Activated B cell treated with CpG ODN at 0.5 μM for 24 hours (primary cell): ENCODE measurements at regions not wholly inside any gene's neighbourhood (a gene's known extent, or its start where the extent isn't known, plus 50 kb on each side); places are given as distances from the start of the nearest gene placed in this dataset.

ENCODE experiments used
- ATAC-seq: fragments of 200-7000 bp; cut with Tn5 transposase; one replicate; pipeline ENCODE4 v1.10.0; 2021; ENCODE audit warnings: low read depth, mild to moderate bottlenecking, moderate library complexity
- CTCF ChIA-PET: fragments of 350-600 bp; sonication (Branson Sonifier 250); formaldehyde crosslinking; loops from one replicate; lab custom pipeline; 2021; ENCODE audit warnings: antibody characterized with exemption; lab: Charles Lee
- POLR2A ChIA-PET: fragments of 350-600 bp; sonication (Branson Sonifier 250); formaldehyde crosslinking; loops from one replicate; lab custom pipeline; 2021; ENCODE audit warnings: antibody characterized with exemption; lab: Charles Lee
- DNase-seq: peaks from one replicate; pipeline ENCODE4 v3.0.0; 2022
- H3K27ac Mint-ChIP-seq: one replicate; pipeline ENCODE4 v1.8.0; 2020; ENCODE audit warnings: mixed read lengths
- H3K27me3 Mint-ChIP-seq: one replicate; pipeline ENCODE4 v1.8.0; 2021; ENCODE audit warnings: mixed read lengths
- H3K36me3 Mint-ChIP-seq: one replicate; pipeline ENCODE4 v1.8.0; 2021; ENCODE audit warnings: low read depth, mixed read lengths
- H3K4me1 Mint-ChIP-seq: one replicate; pipeline ENCODE4 v1.8.0; 2021; ENCODE audit warnings: mixed read lengths
- H3K4me3 Mint-ChIP-seq: one replicate; pipeline ENCODE4 v1.8.0; 2020; ENCODE audit warnings: mild to moderate bottlenecking, mixed read lengths
- H3K9me3 Mint-ChIP-seq: one replicate; pipeline ENCODE4 v1.8.0; 2020; ENCODE audit warnings: mixed read lengths
- intact Hi-C: fragments of 100-400 bp; cut with micrococcal nuclease; formaldehyde crosslinking; loops from one replicate; pipeline ENCODE4 v1.15.1; 2024
- TF ChIP-seq, protein P1 (sequence below): fragments of 200-600 bp; IDR thresholded peaks from one replicate; pipeline ENCODE4 v1.8.0; 2022; ENCODE audit warnings: antibody characterized with exemption, mild to moderate bottlenecking

GRCh38 chr14:30427846-30428245 is 131.1 kb upstream of the G2E3 start:
- H3K4me3 Mint-ChIP-seq, result no peak overlapping the region
- ATAC-seq (no peak), DNase-seq (no peak)
- intact Hi-C loops, result no loop called here
- H3K4me1 Mint-ChIP-seq, result no peaks in the 10 kb centered on the region
- CTCF ChIA-PET, result no interaction called here
- H3K27ac Mint-ChIP-seq, result no peak overlapping the region
- POLR2A ChIA-PET, result no interaction called here
- no peaks in the 10 kb centered on the region for H3K27me3 Mint-ChIP-seq
- H3K36me3 Mint-ChIP-seq, result no peaks in the 10 kb centered on the region
- no peaks in the 10 kb centered on the region for H3K9me3 Mint-ChIP-seq
- TF ChIP-seq, protein P1, sequence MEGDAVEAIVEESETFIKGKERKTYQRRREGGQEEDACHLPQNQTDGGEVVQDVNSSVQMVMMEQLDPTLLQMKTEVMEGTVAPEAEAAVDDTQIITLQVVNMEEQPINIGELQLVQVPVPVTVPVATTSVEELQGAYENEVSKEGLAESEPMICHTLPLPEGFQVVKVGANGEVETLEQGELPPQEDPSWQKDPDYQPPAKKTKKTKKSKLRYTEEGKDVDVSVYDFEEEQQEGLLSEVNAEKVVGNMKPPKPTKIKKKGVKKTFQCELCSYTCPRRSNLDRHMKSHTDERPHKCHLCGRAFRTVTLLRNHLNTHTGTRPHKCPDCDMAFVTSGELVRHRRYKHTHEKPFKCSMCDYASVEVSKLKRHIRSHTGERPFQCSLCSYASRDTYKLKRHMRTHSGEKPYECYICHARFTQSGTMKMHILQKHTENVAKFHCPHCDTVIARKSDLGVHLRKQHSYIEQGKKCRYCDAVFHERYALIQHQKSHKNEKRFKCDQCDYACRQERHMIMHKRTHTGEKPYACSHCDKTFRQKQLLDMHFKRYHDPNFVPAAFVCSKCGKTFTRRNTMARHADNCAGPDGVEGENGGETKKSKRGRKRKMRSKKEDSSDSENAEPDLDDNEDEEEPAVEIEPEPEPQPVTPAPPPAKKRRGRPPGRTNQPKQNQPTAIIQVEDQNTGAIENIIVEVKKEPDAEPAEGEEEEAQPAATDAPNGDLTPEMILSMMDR, result no peak

GRCh38 chr14:30431552-30431951 is 127.4 kb upstream of the G2E3 start:
- DNase-seq (no peak), ATAC-seq (no peak)
- H3K27me3 Mint-ChIP-seq, result no peaks in the 10 kb centered on the region
- no peaks in the 10 kb centered on the region for H3K36me3 Mint-ChIP-seq
- H3K4me3 Mint-ChIP-seq, result no peak overlapping the region
- intact Hi-C loops, result no loop called here
- H3K4me1 Mint-ChIP-seq, result no peaks in the 10 kb centered on the region
- H3K27ac Mint-ChIP-seq, result no peak overlapping the region
- H3K9me3 Mint-ChIP-seq, result no peaks in the 10 kb centered on the region
- TF ChIP-seq, protein P1, result no peak
- ChIA-PET POLR2A (no interaction called here), CTCF (no interaction called here)

DNA sequence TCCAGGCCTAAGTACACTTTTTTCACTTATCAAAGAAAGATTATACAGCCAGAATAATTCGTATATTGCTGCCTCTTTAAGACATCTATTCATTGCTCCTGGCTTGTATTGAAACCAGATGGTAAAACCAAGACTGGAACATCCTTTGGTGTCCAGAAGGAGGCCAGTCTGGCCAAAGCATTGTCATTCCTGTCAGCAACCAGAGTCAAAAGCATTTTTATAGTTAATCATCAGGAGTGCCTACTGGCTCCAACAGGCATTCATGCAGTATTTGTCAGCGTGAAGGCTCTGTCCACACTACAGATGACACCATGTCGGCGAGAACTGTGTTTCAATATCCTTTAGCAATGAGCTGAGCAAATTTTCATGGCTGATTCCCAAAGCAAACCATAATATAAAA is 118.0 kb upstream of the G2E3 start:
- no peak overlapping the region for H3K27ac Mint-ChIP-seq
- H3K4me1 Mint-ChIP-seq, result no peaks in the 10 kb centered on the region
- POLR2A ChIA-PET, result no interaction called here
- no peak overlapping the region for H3K4me3 Mint-ChIP-seq
- H3K36me3 Mint-ChIP-seq, result no peaks in the 10 kb centered on the region
- H3K27me3 Mint-ChIP-seq, result peaks cover 3% of the 10 kb centered on the region
- DNase-seq (no peak), ATAC-seq (no peak)
- TF ChIP-seq, protein P1, result no peak
- intact Hi-C loops, result loop anchor here (5.0 kb wide), 1 partner anchor 1689 kb away; no protein-coding TSS in a partner anchor
- CTCF ChIA-PET, result no interaction called here
- no peaks in the 10 kb centered on the region for H3K9me3 Mint-ChIP-seq

DNA sequence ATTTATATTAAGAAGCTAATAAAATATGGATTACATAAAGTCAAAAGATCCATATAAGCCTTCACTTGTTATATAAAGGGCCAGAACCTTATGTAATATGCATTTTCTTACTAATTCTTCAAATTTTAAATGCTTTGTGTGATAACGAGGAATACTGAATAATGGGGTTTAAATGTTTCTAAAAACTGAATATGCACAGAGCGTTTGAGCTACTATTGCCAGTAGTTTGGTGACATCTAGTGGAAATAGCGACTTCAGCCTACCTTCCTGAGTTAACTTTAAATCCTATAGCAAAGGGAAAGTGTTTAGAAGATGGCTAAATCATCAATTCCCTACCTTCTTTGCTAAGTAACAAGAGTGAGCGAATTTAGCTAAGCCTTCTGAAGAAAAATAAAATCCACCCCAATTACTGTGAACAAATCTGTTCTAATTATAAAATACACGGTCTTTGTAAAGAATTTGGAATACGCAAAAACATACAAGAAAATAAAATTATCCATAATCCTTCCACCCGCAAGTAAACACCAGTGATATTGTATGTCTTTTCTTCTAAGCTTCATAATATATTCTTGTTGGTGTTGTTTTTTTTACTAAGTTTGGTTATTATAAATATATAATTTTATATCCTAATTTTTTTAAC is 115.5 kb upstream of the G2E3 start:
- CTCF ChIA-PET, result no interaction called here

GRCh38 chr14:30444451-30444850 is 114.5 kb upstream of the G2E3 start:
- no peaks in the 10 kb centered on the region for H3K9me3 Mint-ChIP-seq
- DNase-seq (no peak), ATAC-seq (no peak)
- H3K27me3 Mint-ChIP-seq, result peaks cover 3% of the 10 kb centered on the region
- no peaks in the 10 kb centered on the region for H3K4me1 Mint-ChIP-seq
- intact Hi-C loops, result loop anchor here (5.0 kb wide), 1 partner anchor 1692 kb away; no protein-coding TSS in a partner anchor
- H3K36me3 Mint-ChIP-seq, result no peaks in the 10 kb centered on the region
- no peak overlapping the region for H3K27ac Mint-ChIP-seq
- CTCF ChIA-PET, result no interaction called here
- POLR2A ChIA-PET, result no interaction called here
- no peak overlapping the region for H3K4me3 Mint-ChIP-seq
- TF ChIP-seq, protein P1, result no peak

More for the DNA sequence above, 115.5 kb upstream of the G2E3 start:
- no peaks in the 10 kb centered on the region for H3K4me1 Mint-ChIP-seq
- no peaks in the 10 kb centered on the region for H3K36me3 Mint-ChIP-seq
- ATAC-seq, result no peak
- H3K4me3 Mint-ChIP-seq, result no peak overlapping the region
- DNase-seq, result no peak
- no peaks in the 10 kb centered on the region for H3K9me3 Mint-ChIP-seq
- intact Hi-C loops, result loop anchor here (5.0 kb wide), 1 partner anchor 1691 kb away; no protein-coding TSS in a partner anchor
- H3K27ac Mint-ChIP-seq, result no peak overlapping the region
- H3K27me3 Mint-ChIP-seq, result peaks cover 3% of the 10 kb centered on the region
- POLR2A ChIA-PET, result no interaction called here
- TF ChIP-seq, protein P1, result no peak
